HG03095 (cell line): ENCODE measurements at regions not wholly inside any gene's neighbourhood (a gene's known extent, or its start where the extent isn't known, plus 50 kb on each side); places are given as distances from the start of the nearest gene placed in this dataset.

Source experiments
- ATAC-seq: cut with Tn5 transposase; IDR thresholded peaks from one replicate; pipeline ENCODE4 v1.9.1; 2021; ENCODE audit warnings: moderate library complexity; ENCODE audit not compliant: unreplicated experiment

DNA sequence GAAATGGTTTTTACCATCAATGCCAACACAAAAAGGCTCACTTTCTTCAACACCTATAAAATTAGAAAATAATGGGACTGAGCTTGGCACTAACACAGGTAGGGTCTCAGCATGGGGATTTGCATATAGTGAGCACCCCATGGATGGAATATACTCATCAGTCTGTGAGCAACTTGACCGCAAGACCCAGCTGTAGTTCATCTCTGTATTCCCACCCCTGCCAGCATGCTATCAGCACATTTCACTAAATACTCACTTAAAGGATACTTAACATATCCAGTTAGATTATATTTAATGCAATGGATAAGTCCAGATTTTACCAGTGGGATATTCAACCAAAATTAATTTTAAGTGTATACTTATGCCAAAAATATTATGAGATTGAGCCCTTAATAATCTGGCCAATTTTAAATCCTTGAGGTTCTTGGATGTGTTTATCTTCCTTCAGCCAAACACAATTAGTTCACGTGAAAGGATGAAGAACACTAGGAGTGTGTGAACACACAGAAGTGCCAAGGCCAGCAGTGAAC, 66.7 kb downstream of the C16orf95 start:
- ATAC-seq: no peak

DNA sequence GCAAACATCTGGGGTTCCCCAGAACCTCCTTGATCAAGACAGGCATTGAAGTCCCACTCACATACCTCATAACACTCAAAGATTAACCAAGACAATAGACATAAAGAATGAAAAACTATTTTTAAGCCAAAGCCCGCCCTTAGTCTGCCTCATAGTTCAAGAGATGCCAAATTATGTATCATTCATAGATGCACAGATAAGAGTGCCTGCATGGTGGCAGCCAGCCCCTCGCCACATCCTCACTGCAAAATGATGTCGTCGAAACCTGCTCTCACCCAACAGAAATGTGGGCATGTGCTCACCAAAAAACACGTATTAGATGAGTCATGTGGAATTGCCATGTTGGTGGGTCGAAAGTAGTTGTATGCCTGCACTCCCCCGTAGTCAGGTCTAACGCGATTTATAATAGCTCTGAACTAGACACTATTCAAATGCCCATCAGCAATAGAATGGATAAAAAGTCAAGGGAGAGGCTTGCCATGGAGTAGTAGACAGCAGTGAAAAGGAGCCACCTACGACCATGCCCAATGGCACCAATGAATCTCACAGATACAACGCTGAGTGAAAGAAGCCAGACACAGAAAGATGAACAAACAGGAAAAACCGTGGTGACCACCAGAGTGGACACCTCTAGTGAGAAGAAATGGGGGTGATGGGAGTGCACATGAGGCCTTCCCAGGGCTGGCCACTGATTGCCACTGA, 64.8 kb downstream of the C16orf95 start:
- ATAC-seq: no peak
